HepG2 (cell line): ENCODE measurements at regions not wholly inside any gene's neighbourhood (a gene's known extent, or its start where the extent isn't known, plus 50 kb on each side); places are given as distances from the start of the nearest gene placed in this dataset.

ENCODE experiments used
- ATAC-seq: fragments of 200-7000 bp; cut with Tn5 transposase; 3 replicates; pipeline ENCODE4 v1.9.1; 2020; ENCODE audit warnings: mild to moderate bottlenecking, moderate library complexity
- BruUV-seq: library from RNA; stranded (reverse); fragments of 400-500 nt; replicated peaks from 2 replicates; lab custom pipeline; 2021; lab: Mats Ljungman, UMichigan
- CTCF ChIA-PET: fragments of 300-600 bp; formaldehyde crosslinking; extraction: SDS; loops from one replicate; lab custom pipeline; 2021; ENCODE audit warnings: low total read pairs, inconsistent platforms, low intra/inter-chr PET ratio; lab: Yijun Ruan, JAX
- POLR2A ChIA-PET: fragments of 350-600 bp; sonication (Branson Sonifier 250); formaldehyde crosslinking; loops from one replicate; lab custom pipeline; 2020; ENCODE audit warnings: antibody characterized with exemption, inconsistent platforms; lab: Yijun Ruan, JAX
- DNase-seq: peaks from one replicate; pipeline ENCODE4 v3.0.0-alpha.2; 2015; ENCODE audit warnings: low spot score
- FAIRE-seq: peaks from 3 replicates; lab custom pipeline; 2011; peaks lifted over from hg19 to GRCh38; lab: Jason Lieb, UNC
- H2AFZ ChIP-seq: one replicate; pipeline ENCODE4 v1.6.1; 2011; ENCODE audit warnings: low read length, inconsistent platforms
- H3K27ac ChIP-seq: fragments of 300-600 bp; 3 replicates; pipeline ENCODE4 v1.8.0; 2011; ENCODE audit warnings: mixed run types, mild to moderate bottlenecking, mixed read lengths, low read length, inconsistent platforms; ENCODE audit not compliant: insufficient read depth; ENCODE audit errors: extremely low read length
- H3K27me3 ChIP-seq, 2 experiments: fragments of 200-600 bp in 1 of 2; 2 replicates in 1 of 2; 3 replicates in 1 of 2; pipeline versions ENCODE4 v1.6.0 to v1.8.0; 2011; ENCODE audit warnings: low read length in 2 of 2, mild to moderate bottlenecking in 2 of 2, moderate library complexity in 2 of 2, inconsistent platforms in 1 of 2; ENCODE audit not compliant: insufficient read depth in 2 of 2, control insufficient read depth in 1 of 2
- H3K36me3 ChIP-seq, 2 experiments: fragments of 200-600 bp in 1 of 2; replicated peaks in 1 of 2; 2 replicates in 1 of 2; 3 replicates in 1 of 2; pipeline versions ENCODE4 v1.5.1 to v1.8.0; 2011; ENCODE audit warnings: low read length in 2 of 2, inconsistent platforms in 1 of 2; ENCODE audit not compliant: insufficient read depth in 2 of 2, control insufficient read depth in 1 of 2
- H3K4me1 ChIP-seq: 2 replicates; pipeline ENCODE4 v1.5.1; 2012; ENCODE audit warnings: low read length, inconsistent platforms; ENCODE audit not compliant: insufficient read depth
- H3K4me2 ChIP-seq: 2 replicates; pipeline ENCODE4 v1.6.0; 2011; ENCODE audit warnings: low read depth, low read length, inconsistent platforms
- H3K4me3 ChIP-seq, 3 experiments: fragments of 200-600 bp in 1 of 3; sonication (generic), shearing (Covaris generic) in 1 of 3; replicated peaks in 1 of 3; 2 replicates each; pipeline ENCODE4 v1.5.1; 2011 to 2016; ENCODE audit warnings: low read length in 3 of 3, inconsistent platforms in 2 of 3, low read depth in 2 of 3, mild to moderate bottlenecking in 2 of 3, control low read depth in 1 of 3, mixed read lengths in 1 of 3; ENCODE audit not compliant: insufficient read depth in 1 of 3
- H3K79me2 ChIP-seq: one replicate; pipeline ENCODE4 v1.6.1; 2011; ENCODE audit warnings: low read length, inconsistent platforms; ENCODE audit not compliant: insufficient read depth
- H3K9ac ChIP-seq: 2 replicates; pipeline ENCODE4 v1.6.0; 2011; ENCODE audit warnings: mild to moderate bottlenecking, low read depth, low read length, inconsistent platforms; ENCODE audit not compliant: insufficient read depth
- H3K9me3 ChIP-seq: 2 replicates; pipeline ENCODE4 v1.5.1; 2012; ENCODE audit warnings: mild to moderate bottlenecking, low read length
- H4K20me1 ChIP-seq: 2 replicates; pipeline ENCODE4 v1.6.0; 2011; ENCODE audit warnings: inconsistent platforms, mild to moderate bottlenecking, low read length, moderate library complexity; ENCODE audit not compliant: insufficient read depth
- ARID3A ChIP-seq: IDR thresholded peaks from 2 replicates; pipeline ENCODE4 v1.6.1; 2012; ENCODE audit warnings: low read depth, low read length, improper control_type of control experiment
- HIVEP1 ChIP-seq: sonication (generic); formaldehyde crosslinking; IDR thresholded peaks from 2 replicates; pipeline ENCODE4 v1.4.0; 2020; ENCODE audit warnings: mild to moderate bottlenecking, missing genetic modification reagents
- MXI1 ChIP-seq: IDR thresholded peaks from 3 replicates; pipeline ENCODE4 v1.6.1; 2012; ENCODE audit warnings: low read depth, low read length, inconsistent platforms, borderline replicate concordance
- STAT5B ChIP-seq: sonication (generic); formaldehyde crosslinking; IDR thresholded peaks from 2 replicates; pipeline ENCODE4 v1.4.0; 2020; ENCODE audit warnings: missing genetic modification reagents
- TBL1XR1 ChIP-seq: fragments of 150-350 bp; IDR thresholded peaks from 2 replicates; pipeline ENCODE4 v1.6.1; 2014; ENCODE audit warnings: borderline replicate concordance, low read length; ENCODE audit not compliant: partially characterized antibody
- THRA ChIP-seq: sonication (generic); formaldehyde crosslinking; IDR thresholded peaks from 2 replicates; pipeline ENCODE4 v1.4.0; 2020; ENCODE audit warnings: missing genetic modification reagents, borderline replicate concordance
- ZNF367 ChIP-seq: sonication (generic); formaldehyde crosslinking; IDR thresholded peaks from 2 replicates; pipeline ENCODE4 v1.4.0; 2020; ENCODE audit warnings: missing genetic modification reagents, borderline replicate concordance
- ZNF564 ChIP-seq: sonication (generic); formaldehyde crosslinking; IDR thresholded peaks from 2 replicates; pipeline ENCODE4 v1.8.1; 2023; ENCODE audit warnings: mild to moderate bottlenecking, missing genetic modification reagents
- ZNF784 ChIP-seq: sonication (generic); formaldehyde crosslinking; IDR thresholded peaks from 2 replicates; pipeline ENCODE4 v1.5.1; 2020; ENCODE audit warnings: missing genetic modification reagents, mild to moderate bottlenecking, borderline replicate concordance
- WGBS: methylation state at CpG from one replicate; pipeline ENCODE4 v1.1.6; 2017; ENCODE audit warnings: low lambda C conversion rate; 5-methylcytosine and 5-hydroxymethylcytosine counted together
- in situ Hi-C: cut with HindIII; loops from 2 replicates; pipeline ENCODE4 v1.10.0; 2017; ENCODE audit warnings: low pct_unique_long_range_greater_than_20kb; ENCODE audit not compliant: extremely low pct_ligation_motif_present
- intact Hi-C: fragments of 100-400 bp; cut with micrococcal nuclease; formaldehyde crosslinking; loops from one replicate; pipeline ENCODE4 v1.10.0; 2022; ENCODE audit not compliant: unreplicated experiment

- Histone ChIP-seq H4K20me1 (no peaks in the 10 kb centered on the region), H3K4me3 (no peak overlapping the region), H3K27me3 (no peaks in the 10 kb centered on the region), H3K4me2 (no peak overlapping the region), H3K4me1 (no peaks in the 10 kb centered on the region), H3K9ac (no peak overlapping the region), H3K9me3 (peaks cover 7% of the 10 kb centered on the region; the same call in 1 of the 2 replicates), H3K79me2 (no peaks in the 10 kb centered on the region), H3K36me3 (no peaks in the 10 kb centered on the region), H2AFZ (no peak overlapping the region), H3K27ac (no peak overlapping the region)
- 5% methylated on average over 5 of the region's 5 CpGs for WGBS
- BruUV-seq: no TSS peak
- DNase-seq (no peak), FAIRE-seq (no peak), ATAC-seq (no peak)
- in situ Hi-C loops (no loop called here), intact Hi-C loops (no loop called here)
- CTCF ChIA-PET: no interaction called here
- POLR2A ChIA-PET: no interaction called here
- no peak for TF ChIP-seq ZNF367
- TF ChIP-seq MXI1: no peak
- TF ChIP-seq ZNF564: no peak
- TF ChIP-seq STAT5B (CRISPR knock-in tag): no peak
- TF ChIP-seq ARID3A: no peak
- no peak for TF ChIP-seq HIVEP1
- no peak for TF ChIP-seq THRA
- no peak for TF ChIP-seq TBL1XR1
- no peak for TF ChIP-seq ZNF784 (CRISPR knock-in tag)
- TF ChIP-seq, all 625 proteins: peak for 0
Measured at GRCh38 chr2:36270758-36271157, 84.8 kb upstream of the CRIM1 start.
